Vagina (tissue), 2 donors: ENCODE measurements at regions not wholly inside any gene's neighbourhood (a gene's known extent, or its start where the extent isn't known, plus 50 kb on each side); places are given as distances from the start of the nearest gene placed in this dataset.

Source experiments
- CTCF ChIP-seq, 3 experiments: fragments of 450-650 bp in 2 of 3; fragments of 200-600 bp in 1 of 3; sonication (generic) in 1 of 3; IDR thresholded peaks; one replicate each; pipeline ENCODE4 v1.5.1; 2017 to 2019; ENCODE audit warnings: antibody characterized with exemption in 3 of 3, mild to moderate bottlenecking in 2 of 3, moderate library complexity in 2 of 3
- POLR2A ChIP-seq, 2 donors: fragments of 450-650 bp; IDR thresholded peaks; one replicate each; pipeline ENCODE4 v1.6.1; 2017; ENCODE audit warnings: antibody characterized with exemption in 2 of 2, mild to moderate bottlenecking in 2 of 2, moderate library complexity in 2 of 2

GRCh38 chr19:5268801-5269200 is 71.8 kb downstream of the PTPRS start:
- TF ChIP-seq CTCF (IDR thresholded peaks at IDR 0.05): no peak
- TF ChIP-seq POLR2A (IDR thresholded peaks at IDR 0.05): no peak
